Left cardiac atrium (tissue), 4 donors: ENCODE measurements at regions not wholly inside any gene's neighbourhood (a gene's known extent, or its start where the extent isn't known, plus 50 kb on each side); places are given as distances from the start of the nearest gene placed in this dataset.

ENCODE experiments used
- ATAC-seq, 2 donors: fragments of 200-7000 bp; cut with Tn5 transposase; one replicate each; pipeline ENCODE4 v1.9.1; 2020; ENCODE audit warnings: mild to moderate bottlenecking in 2 of 2, moderate library complexity in 2 of 2
- DNase-seq: peaks from one replicate; pipeline ENCODE4 v3.0.0-alpha.2; 2020
- intact Hi-C, 2 donors: fragments of 100-400 bp; cut with DNase I; formaldehyde crosslinking; loops; one replicate each; pipeline versions ENCODE4 v1.14.1 to v1.15.1; 2022 to 2023
- donor health status: DM: no; HTN: yes; CAD: no.
- donor health status: DM: no; HTN: yes; CAD: no; lungs with severe emphysema.
- donor health status: DM: yes; HTN: yes; CAD: no.
- donor health status: Dilated cardiomyopathy.

DNA sequence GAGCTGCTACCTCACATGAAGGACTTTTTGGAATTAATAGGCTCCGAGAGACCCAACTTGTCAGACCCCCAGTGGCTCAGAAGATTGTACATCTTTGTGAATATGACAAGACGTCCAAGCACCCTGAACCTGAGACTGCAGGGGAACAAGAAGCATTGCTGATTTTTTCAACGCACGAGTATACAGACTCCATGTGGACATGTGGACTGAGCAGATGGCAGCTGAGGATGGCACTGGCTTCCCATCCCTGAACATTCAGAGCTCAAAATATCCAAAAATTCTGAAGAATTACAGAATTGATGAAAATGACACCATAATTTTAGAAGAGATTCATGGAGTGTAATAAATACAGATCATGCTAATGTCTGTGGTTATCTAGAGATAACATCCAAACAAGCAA, 254.1 kb downstream of the MZT1 start:
- intact Hi-C loops, result no loop called here
- DNase-seq (no peak), ATAC-seq (no peak)

DNA sequence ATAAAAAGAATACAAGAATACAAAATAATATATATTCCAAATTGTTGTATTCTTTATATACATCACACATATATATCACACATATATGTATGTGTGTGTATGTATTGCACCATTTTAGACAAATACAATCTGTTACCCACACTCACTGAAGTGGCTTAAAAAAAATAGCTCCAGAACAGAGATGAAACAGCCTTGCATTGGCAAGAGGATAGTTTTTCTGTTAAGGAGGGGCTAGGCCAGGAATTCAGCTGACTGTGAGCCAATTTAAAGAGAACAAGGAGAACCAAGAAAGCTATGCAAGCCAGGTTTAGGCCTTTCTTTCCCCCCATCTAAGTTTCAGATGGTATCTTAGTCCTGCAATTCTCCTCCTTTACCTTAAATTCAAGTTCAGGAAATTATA, 257.5 kb downstream of the MZT1 start:
- ATAC-seq (no peak), DNase-seq (no peak)
- intact Hi-C loops, result no loop called here

DNA sequence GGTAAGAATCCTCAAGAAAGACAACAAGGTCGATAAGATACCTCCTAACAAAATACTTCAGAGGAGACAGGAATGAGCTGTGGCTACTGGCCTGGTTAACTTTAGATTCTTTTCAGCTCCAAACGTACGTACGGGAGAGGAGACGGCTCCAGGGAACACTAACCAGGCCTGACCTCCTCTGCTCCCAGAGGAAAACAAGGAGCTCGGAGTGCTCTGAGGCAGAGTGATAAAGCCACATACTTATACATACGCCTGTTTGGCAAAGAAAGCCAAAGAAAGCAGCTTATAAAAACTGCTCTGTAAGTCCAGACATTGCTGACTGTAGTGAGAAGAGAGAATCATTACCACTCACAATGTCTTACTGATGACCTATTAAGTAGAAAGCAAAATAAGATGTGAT, 263.9 kb downstream of the MZT1 start:
- ATAC-seq (peak; percentile 41 to 82), DNase-seq (no peak)

DNA sequence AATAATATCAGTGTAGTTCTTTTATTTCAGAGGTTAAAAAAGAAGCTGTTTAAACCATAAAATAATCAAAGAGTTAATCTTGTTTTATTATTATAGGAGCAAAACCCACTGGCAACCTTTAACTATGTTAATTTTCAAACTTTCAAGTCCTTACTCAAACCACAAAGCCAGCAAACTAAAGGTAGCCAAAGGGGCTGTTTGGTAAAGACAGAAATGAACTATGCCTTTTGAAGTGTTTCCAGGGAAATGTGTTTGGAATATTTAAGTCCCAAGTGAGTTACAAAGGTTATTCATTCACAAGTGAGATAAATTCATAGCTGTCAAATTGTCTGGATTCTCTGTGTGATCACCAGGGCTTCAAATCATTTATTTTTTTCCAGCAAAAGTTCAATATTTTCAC, 264.7 kb downstream of the MZT1 start:
- ATAC-seq, result no peak
- intact Hi-C loops, result no loop called here
- DNase-seq, result no peak

More for the DNA sequence above, 263.9 kb downstream of the MZT1 start:
- intact Hi-C loops, result no loop called here

DNA sequence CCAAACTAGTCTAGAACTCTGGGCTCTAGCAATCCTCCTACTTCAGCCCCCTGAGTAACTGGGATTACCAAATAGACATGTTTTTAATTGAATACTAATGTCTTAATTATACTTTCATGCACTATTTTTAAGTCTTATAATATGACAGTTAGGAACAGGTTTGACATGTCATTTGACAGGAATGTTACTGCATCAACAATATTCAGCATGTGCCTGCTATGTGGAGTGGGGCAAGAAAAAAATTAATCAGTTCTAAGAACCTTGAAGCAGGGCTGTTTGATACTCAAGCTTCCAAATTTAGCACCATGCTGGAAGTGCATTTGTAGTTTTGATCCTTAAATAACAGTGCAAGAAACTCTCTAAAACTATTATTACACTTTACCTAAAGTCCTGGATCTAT, 265.3 kb downstream of the MZT1 start:
- intact Hi-C loops, result no loop called here
- DNase-seq (no peak), ATAC-seq (no peak)

DNA sequence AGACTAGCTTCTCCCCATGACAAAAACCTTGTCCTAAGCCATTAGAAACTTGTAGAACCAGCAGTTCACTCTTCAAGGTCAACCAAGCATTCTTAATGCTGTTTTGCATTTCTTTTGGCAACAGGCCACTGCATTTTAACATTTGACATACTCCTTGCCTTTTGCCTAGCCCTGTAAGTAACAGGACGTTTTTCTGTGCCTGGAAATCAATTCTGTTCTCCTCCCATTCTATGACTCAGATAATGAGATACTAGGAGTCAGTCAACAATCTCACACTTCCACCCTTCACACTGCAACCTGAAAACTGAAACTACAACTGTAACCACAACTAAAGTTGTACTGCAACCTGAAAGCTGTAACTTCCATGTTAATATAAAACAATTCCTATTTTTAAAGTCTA, 268.7 kb downstream of the MZT1 start:
- intact Hi-C loops, result no loop called here
- ATAC-seq (peak in 1 of 2 donors; percentile 47), DNase-seq (no peak)

DNA sequence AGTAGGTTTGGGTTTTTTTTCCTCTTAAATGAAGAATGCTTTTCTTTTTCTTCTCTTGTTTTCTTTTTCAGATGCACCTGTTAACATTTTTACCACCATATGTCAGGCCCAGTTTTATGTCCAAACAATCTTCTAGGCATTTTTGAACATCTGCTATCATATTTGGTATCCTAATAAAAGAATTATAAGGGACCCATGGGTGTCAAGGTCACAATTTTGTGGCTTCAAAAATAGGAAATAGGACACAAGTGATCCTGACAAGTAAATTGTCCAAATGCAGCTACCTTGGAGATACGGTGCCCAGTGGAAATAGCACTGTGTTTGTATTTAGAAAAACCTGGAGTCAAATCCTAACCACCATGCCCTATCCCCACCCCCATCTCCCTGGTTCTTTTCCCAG, 270.3 kb downstream of the MZT1 start:
- no peak for ATAC-seq
- intact Hi-C loops, result no loop called here
- DNase-seq, result no peak

DNA sequence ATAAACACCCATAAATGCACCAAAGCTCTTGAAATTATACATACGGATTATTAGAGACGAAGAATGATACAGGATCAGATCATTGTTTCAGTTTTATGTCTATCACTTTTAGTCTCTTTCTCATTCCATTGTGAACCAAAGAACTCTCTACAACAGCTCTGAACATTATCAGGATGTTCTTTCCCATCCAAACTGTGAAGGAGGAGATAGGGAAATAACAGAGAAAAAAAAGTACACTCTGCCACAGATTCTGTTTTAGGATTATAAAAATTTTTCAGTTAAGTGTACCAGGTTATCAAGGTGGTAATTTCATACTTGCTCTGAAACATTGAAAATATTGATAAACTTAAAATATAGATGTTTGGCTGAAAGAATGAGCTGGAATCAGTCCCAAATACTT, 270.9 kb downstream of the MZT1 start:
- DNase-seq, result no peak
- intact Hi-C loops, result no loop called here
- ATAC-seq, result no peak

DNA sequence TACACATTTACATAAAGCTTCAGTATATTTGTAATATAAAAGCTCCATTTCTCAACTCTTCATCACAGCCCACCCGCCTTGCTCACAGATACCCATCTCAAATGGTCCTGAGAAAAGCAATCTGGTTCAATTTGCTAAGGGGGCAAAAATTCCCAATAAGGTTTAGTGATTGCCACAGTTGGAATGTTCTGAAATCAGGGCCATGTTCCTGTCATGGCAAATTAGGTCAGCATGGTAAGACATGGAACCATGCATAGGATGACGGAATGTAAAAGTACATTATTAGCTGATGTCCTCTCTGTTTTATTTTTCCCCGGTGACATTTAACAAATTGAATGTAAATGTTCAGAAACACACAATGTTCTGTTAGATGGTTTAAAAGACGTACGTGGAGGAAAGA, 274.3 kb downstream of the MZT1 start:
- intact Hi-C loops, result no loop called here
- DNase-seq, result no peak
- ATAC-seq, result no peak

DNA sequence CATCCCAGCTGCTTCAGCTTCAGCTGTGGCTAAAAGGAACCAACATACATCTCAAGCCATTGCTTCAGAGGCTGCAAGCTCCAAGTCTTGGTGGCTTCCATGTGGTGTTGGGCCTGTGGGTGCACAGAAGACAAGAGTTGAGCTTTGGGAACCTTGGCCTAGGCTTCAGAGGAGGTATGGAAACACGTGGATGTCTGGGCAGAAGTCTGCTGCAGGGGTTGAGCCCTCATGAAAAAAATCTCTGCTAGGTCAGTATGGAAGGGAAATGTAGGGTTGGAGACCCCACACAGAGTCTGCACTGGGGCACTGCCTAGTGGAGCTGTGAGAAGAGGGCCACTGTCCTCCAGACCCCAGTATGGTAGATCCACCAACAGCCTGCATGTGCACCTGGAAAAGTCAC, 279.3 kb downstream of the MZT1 start:
- no peak for DNase-seq
- ATAC-seq, result no peak
- intact Hi-C loops, result no loop called here

DNA sequence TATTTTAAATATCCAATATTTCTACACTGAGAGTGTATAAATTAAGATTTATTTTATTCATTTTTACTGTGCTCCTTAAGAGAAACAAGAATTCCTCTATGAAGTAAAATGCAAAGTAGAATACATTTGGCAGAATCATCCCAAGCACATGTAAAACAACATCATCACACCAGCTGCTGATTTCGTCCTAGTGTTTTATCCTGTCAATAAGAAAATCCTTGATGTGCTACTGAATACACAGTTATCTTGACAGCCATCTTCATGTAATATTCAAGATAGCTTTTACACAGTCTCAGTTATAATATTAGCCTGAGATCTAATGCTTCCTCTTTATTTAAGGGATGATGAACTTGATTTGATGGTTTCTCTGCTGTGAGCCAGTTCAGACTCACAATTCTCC, 282.4 kb downstream of the MZT1 start:
- ATAC-seq (no peak), DNase-seq (no peak)
- intact Hi-C loops, result no loop called here

DNA sequence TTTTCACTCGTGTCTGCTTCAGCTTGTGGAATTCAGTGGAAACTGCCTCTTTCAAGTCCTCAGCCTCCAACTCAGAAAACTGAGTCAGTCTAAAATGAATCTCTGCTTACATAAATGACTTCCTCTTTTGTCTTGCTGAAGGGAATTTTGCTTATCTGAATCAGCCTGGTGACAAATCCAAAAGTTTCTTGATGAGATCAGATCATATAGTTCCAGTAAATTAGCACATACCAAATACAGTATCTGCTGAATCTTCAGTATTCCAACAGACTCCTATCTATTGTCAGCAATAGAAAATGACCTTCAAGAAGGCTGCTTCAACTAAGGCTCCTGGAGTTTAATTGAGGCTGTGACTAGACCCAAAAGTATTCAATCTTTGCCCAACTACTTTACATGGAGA, 290.0 kb downstream of the MZT1 start:
- no peak for DNase-seq
- intact Hi-C loops, result no loop called here
- ATAC-seq, result no peak

DNA sequence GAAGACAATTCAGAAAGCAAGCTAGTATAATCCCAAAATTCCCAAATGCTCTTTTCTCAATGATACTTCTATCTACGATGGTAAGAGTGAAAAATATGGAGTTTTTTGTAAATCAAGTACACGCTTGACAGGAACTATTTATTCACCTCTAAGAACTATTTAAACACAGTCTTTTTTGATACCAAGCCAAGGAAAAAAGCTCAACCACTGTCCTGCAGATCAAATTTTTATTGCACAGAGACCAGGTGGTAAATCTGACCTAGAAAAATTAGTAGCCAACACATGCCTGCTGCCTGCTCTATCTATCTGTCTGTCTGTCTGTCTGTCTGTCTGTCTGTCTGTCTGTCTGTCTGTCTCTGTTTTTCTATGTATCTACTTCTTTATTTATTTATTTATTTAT, 292.2 kb downstream of the MZT1 start:
- intact Hi-C loops, result no loop called here
- DNase-seq (no peak), ATAC-seq (no peak)

DNA sequence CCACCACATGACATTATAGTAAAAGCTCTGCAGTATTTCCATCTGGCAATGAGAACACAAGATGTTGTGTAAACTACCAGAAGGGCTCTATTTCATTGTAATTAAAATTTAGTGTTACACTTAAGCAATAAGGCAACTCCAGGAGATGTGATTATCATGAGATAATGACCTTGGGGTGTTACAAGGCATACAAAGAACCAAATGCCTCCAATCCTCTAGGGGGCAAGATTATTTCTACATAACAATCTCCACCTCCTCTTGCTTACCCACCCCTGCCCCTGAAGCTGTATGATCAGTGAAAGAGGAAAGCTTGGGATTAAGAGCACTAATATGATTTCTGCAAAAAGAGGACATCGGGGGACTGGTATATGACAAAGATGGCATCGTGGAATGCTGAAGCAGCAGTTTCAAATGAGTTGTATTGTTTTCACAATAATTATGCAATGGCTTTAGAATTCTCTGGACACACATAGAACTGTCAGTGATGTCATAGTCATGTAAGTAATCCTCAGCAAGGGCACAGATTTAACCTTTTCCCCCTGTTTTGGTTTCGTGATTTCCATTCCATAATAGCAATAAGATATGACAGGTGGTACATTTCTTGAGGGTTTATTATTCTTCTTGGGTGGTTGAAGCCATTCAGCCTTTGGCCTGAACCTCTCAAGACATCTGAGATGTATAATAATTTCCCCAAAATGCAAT, 295.3 kb downstream of the MZT1 start:
- no peak for ATAC-seq
- intact Hi-C loops, result no loop called here
- no peak for DNase-seq

DNA sequence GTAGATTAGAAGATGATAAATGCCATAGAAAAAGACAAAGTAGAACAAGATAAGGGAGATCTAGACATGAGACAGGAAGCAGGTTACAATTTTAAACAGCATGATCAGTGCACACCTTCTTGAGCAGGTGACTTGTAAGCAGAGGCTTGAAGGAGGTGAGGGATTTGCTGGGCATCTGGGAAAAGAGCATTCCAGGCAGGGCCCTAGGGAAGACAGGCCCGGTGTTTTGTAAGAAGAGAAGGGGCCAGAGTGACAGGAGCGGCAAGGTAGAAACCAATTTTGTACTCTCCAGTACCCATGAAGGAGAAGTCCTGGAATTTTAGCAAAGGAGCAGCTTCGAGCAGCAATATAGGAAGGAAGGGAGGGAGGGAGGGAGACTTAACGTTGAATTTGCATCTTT, 296.5 kb downstream of the MZT1 start:
- no peak for ATAC-seq
- intact Hi-C loops, result no loop called here
- no peak for DNase-seq

DNA sequence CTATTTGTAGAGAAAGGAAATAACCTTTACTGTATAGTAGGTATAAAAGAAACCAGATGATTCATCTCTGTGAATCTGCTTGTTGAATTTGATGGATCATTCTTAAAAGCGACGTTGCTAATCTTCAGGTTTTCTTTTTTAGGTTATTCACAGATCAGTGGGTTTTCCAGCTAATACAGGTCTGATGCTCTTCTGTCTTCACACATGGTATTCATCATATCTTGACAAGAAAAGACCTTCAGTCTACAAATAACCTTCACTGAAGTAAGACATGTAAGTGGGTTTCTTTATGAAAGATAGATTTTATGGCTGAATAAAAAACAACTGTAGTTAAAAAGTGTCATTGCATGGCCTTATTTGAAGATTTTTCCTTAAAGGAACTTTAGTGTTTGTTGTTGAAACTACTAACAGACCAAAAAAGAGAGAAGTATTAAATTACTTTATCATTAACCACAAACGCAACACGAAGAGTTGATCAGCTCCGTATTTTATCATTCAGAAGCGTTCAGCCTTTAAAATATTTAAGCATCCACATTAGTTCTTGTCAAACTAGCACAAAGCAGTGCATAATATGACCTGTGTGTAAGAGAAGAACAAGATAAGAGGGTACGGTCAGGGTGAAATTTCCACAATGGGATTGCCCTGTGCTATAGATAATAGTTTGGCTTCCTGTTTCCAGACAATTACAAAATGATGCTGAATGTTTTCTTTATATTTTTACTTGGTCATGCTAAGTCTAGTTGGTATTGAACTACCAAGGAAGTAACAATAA, 299.5 kb downstream of the MZT1 start:
- intact Hi-C loops, result no loop called here
- ATAC-seq (no peak), DNase-seq (no peak)

DNA sequence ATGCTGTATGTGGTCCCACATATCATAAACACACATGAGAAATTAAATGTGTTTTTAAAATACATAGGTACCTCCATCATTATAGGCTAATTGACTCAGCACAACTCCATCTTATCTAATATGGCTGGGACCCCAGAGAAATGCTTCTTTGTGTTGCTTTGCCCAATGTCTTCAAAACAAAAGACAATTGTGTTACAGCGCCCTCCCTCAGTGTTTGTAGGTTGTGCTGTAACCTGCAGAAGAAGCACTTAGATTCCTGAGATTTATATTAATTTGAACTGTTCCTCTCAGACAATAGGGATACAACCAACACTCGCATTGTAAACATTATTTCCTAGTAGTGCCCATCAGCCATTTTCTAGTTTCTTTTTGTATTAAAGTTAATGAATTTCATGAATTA, 303.4 kb downstream of the MZT1 start:
- intact Hi-C loops, result no loop called here
- DNase-seq (no peak), ATAC-seq (no peak)

DNA sequence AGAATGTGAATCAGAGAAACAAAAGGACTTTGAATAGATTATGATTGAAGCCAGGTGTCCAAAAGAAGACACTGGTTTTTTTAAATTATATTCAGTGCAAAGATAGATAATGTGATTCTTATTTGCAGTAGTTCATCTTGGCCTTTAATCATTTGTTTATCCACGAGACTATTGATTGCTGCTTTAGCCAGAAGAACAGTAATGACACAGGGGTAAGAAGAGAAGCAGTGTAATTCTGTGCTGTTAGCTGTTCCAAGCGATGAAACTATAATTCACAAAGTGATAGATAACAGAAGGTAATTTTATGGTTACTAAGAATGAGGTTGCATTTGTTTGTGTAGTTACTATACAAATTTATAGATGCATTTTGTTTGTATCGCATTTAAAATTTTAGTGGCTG, 311.6 kb downstream of the MZT1 start:
- ATAC-seq (no peak), DNase-seq (no peak)
- intact Hi-C loops, result no loop called here

DNA sequence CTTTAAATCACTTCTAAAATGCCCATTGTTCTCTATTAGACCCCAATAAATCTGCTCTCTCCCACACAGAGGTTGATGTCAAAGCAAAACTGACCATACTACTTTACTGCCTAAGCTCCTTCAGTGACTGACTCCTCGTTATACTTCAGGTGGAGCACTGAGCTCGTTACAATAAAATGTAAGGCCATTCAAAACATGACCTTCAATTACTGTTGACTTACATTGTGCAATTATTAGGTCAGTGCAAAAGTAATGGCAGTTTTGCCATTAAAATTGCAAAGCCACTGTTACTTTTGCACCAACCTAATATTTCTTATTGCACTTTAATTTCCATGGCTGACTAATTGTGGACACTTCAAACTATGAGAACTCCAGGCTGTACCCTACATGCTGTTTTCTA, 314.9 kb downstream of the MZT1 start:
- ATAC-seq, result no peak
- intact Hi-C loops, result no loop called here
- DNase-seq, result no peak

DNA sequence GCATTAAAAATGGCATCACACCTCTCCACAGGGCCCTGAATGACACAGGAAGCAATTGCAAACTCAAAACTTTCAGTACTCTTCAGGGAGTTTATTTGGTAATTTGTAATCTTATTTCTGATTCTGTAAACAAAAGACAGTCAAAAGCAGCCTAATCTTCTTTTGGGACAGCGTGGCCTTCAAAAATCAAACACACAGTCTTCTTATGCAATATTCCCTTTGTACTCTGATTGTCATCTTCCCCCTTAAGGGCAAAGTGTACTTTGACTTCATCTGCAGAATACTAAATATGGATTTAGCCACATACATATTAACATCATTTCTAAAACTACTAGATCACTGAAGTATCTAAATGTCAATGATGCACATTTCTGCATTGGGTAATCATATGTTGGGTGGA, 322.0 kb downstream of the MZT1 start:
- intact Hi-C loops, result no loop called here
- ATAC-seq (no peak), DNase-seq (no peak)

DNA sequence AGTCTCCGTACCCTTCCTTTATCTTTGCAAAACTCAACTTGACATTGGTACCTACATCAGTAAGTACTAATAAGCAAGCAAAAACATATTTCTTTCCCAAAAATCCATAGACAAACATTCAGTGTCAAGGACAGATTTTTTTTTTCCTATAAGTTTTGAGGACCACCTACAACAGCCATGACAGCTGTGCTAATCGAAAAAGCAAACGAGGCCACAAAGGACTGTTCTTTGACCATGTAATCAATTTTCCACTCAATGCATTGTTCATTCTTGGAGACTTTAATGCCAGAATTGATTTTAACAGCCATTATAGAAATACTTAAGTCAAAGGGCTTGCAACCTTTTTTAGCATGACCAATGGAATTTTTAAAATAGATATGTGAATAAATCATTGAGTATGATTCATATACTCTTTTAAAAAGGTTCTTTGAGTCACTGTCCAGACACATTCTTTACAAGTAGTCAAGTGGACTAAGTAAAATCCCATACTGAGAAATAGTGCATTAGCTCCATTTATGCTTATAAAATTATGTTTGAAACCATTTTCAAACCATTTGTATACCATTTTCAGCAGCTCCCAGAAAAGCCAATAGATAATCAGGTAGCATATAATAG, 323.9 kb downstream of the MZT1 start:
- DNase-seq (no peak), ATAC-seq (no peak)
- intact Hi-C loops, result no loop called here
